ENCODE measurements at regions not wholly inside any gene's neighbourhood (a gene's known extent, or its start where the extent isn't known, plus 50 kb on each side); places are given as distances from the start of the nearest gene placed in this dataset.

DNA sequence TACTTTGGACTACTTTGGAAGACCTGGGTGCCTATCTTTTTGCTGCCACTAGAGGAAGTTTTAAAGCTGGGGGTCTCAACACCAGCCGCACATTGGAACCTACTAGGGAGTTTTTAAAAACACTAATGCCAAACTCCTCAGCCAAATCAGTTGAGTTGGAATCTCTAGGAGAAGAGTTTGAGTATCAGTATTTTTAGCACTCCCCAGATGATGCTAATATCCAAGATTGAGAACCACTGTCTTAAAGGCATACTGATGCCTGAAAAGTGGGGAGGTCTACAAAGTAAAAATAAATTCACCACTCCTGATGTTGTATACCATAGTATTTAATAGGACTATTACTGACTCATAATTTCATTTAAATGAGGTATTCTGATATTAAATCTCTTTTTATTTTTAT is 62.9 kb upstream of the COL21A1 start:
- no peak for TF ChIP-seq EZH2 (IDR thresholded peaks at IDR 0.05)
- TF ChIP-seq, protein P1, sequence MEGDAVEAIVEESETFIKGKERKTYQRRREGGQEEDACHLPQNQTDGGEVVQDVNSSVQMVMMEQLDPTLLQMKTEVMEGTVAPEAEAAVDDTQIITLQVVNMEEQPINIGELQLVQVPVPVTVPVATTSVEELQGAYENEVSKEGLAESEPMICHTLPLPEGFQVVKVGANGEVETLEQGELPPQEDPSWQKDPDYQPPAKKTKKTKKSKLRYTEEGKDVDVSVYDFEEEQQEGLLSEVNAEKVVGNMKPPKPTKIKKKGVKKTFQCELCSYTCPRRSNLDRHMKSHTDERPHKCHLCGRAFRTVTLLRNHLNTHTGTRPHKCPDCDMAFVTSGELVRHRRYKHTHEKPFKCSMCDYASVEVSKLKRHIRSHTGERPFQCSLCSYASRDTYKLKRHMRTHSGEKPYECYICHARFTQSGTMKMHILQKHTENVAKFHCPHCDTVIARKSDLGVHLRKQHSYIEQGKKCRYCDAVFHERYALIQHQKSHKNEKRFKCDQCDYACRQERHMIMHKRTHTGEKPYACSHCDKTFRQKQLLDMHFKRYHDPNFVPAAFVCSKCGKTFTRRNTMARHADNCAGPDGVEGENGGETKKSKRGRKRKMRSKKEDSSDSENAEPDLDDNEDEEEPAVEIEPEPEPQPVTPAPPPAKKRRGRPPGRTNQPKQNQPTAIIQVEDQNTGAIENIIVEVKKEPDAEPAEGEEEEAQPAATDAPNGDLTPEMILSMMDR (IDR thresholded peaks at IDR 0.05 in 2 of 3, conservative IDR thresholded peaks at IDR 0.05 in 1 of 3; ENCODE audit: borderline replicate concordance in 1 of 3, insufficient read depth in 1 of 3, low read depth in 2 of 3, low read length in 2 of 3): 0 out of 6 replicates have a peak, but pooled peaks of 1 of the 3 experiments have one; percentile 19
- TF ChIP-seq YY1 (IDR thresholded peaks at IDR 0.05; ENCODE audit: extremely low read depth, insufficient replicate concordance, low read depth, low read length): no peak
- TF ChIP-seq POLR2A (IDR thresholded peaks at IDR 0.05; ENCODE audit: borderline replicate concordance, extremely low read depth, insufficient read depth, insufficient read length): no peak
- TF ChIP-seq SIN3A (IDR thresholded peaks at IDR 0.05; ENCODE audit: low read depth): no peak
- no peak for TF ChIP-seq CEBPB (IDR thresholded peaks at IDR 0.05; ENCODE audit: low read depth)
- TF ChIP-seq ZNF274 (IDR thresholded peaks at IDR 0.05; ENCODE audit: low read depth, low read length): no peak

Measured in HCT116 (cell line).